Smooth muscle cell (in vitro differentiated cells): ENCODE measurements at regions not wholly inside any gene's neighbourhood (a gene's known extent, or its start where the extent isn't known, plus 50 kb on each side); places are given as distances from the start of the nearest gene placed in this dataset.

Experiments used
- DNase-seq: peaks from one replicate; lab custom pipeline; 2025; ENCODE audit not compliant: unreplicated experiment; lab: John Stamatoyannopoulos, UW
- H2AFZ ChIP-seq: fragments of 200-600 bp; sonication (generic); 2 replicates; pipeline ENCODE4 v1.6.0; 2016; ENCODE audit warnings: antibody characterized with exemption, low read depth, mild to moderate bottlenecking
- H3F3A ChIP-seq: fragments of 200-600 bp; sonication (generic); 2 replicates; pipeline ENCODE4 v1.6.0; 2017; ENCODE audit warnings: antibody characterized with exemption, low read depth
- H3K27ac ChIP-seq: fragments of 200-600 bp; sonication (generic); 2 replicates; pipeline ENCODE4 v1.5.1; 2016; ENCODE audit warnings: low read depth, mild to moderate bottlenecking
- H3K27me3 ChIP-seq: fragments of 200-600 bp; sonication (generic); 2 replicates; pipeline ENCODE4 v1.6.1; 2016; ENCODE audit warnings: low read depth, mild to moderate bottlenecking
- H3K36me3 ChIP-seq: fragments of 200-600 bp; sonication (generic); 2 replicates; pipeline ENCODE4 v1.5.1; 2016; ENCODE audit warnings: low read depth
- H3K4me1 ChIP-seq: fragments of 200-600 bp; sonication (generic); 2 replicates; pipeline ENCODE4 v1.5.1; 2016; ENCODE audit warnings: low read depth
- H3K4me2 ChIP-seq: fragments of 200-600 bp; sonication (generic); 2 replicates; pipeline ENCODE4 v1.6.0; 2016; ENCODE audit warnings: mild to moderate bottlenecking
- H3K4me3 ChIP-seq: fragments of 200-600 bp; sonication (generic); 2 replicates; pipeline ENCODE4 v1.5.1; 2016; ENCODE audit warnings: mild to moderate bottlenecking
- H3K79me2 ChIP-seq: fragments of 200-600 bp; sonication (generic); 2 replicates; pipeline ENCODE4 v1.6.0; 2016; ENCODE audit warnings: low read depth, mild to moderate bottlenecking
- H3K9ac ChIP-seq: fragments of 200-600 bp; sonication (generic); 2 replicates; pipeline ENCODE4 v1.6.0; 2016; ENCODE audit warnings: low read depth
- H3K9me3 ChIP-seq: fragments of 200-600 bp; sonication (generic); replicated peaks from 2 replicates; pipeline ENCODE4 v1.5.1; 2016; ENCODE audit warnings: low read depth
- H4K20me1 ChIP-seq: fragments of 200-600 bp; sonication (generic); 2 replicates; pipeline ENCODE4 v1.6.0; 2016; ENCODE audit warnings: low read depth
- CTCF ChIP-seq: fragments of 200-600 bp; sonication (generic); IDR thresholded peaks from 2 replicates; pipeline ENCODE4 v1.5.1; 2017; ENCODE audit warnings: borderline replicate concordance, mild to moderate bottlenecking, antibody characterized with exemption; ENCODE audit not compliant: insufficient read depth, poor library complexity, severe bottlenecking
- WGBS: methylation state at CpG from one replicate; pipeline ENCODE4 v1.1.7; 2016; ENCODE audit warnings: low lambda C conversion rate; 5-methylcytosine and 5-hydroxymethylcytosine counted together

- no peaks in the 10 kb centered on the region for H3K79me2 ChIP-seq
- H3K27ac ChIP-seq = no peak overlapping the region
- H4K20me1 ChIP-seq = no peaks in the 10 kb centered on the region
- no peak overlapping the region for H3K4me3 ChIP-seq
- H3K4me1 ChIP-seq = no peaks in the 10 kb centered on the region
- no peaks in the 10 kb centered on the region for H3F3A ChIP-seq
- no peaks in the 10 kb centered on the region for H3K27me3 ChIP-seq
- H2AFZ ChIP-seq = no peak overlapping the region
- no peak overlapping the region for H3K9ac ChIP-seq
- no peak overlapping the region for H3K4me2 ChIP-seq
- no peak for DNase-seq
- no peaks in the 10 kb centered on the region for H3K9me3 ChIP-seq
- WGBS = 80% methylated on average over 14 of the region's 14 CpGs
- H3K36me3 ChIP-seq = no peaks in the 10 kb centered on the region
- TF ChIP-seq CTCF = no peak
Measured at GRCh38 chr2:4090668-4091630, 387.6 kb downstream of the DCDC2C start.

GRCh38 chr2:4091869-4092268 lies 388.5 kb downstream of the DCDC2C start:
- no peak for DNase-seq
- Histone ChIP-seq H3K9me3 (no peaks in the 10 kb centered on the region), H3F3A (no peaks in the 10 kb centered on the region), H3K4me2 (no peak overlapping the region), H3K4me3 (no peak overlapping the region), H3K36me3 (no peaks in the 10 kb centered on the region), H4K20me1 (no peaks in the 10 kb centered on the region), H2AFZ (no peak overlapping the region), H3K27ac (no peak overlapping the region), H3K79me2 (no peaks in the 10 kb centered on the region), H3K27me3 (no peaks in the 10 kb centered on the region), H3K4me1 (no peaks in the 10 kb centered on the region), H3K9ac (no peak overlapping the region)
- TF ChIP-seq CTCF = no peak
- WGBS = 90% methylated on average over 3 of the region's 3 CpGs

GRCh38 chr2:4094743-4095142 lies 391.4 kb downstream of the DCDC2C start:
- Histone ChIP-seq H3F3A (no peaks in the 10 kb centered on the region), H3K27me3 (no peaks in the 10 kb centered on the region), H4K20me1 (no peaks in the 10 kb centered on the region), H3K9ac (no peak overlapping the region), H3K9me3 (no peaks in the 10 kb centered on the region), H2AFZ (no peak overlapping the region), H3K79me2 (no peaks in the 10 kb centered on the region), H3K27ac (no peak overlapping the region), H3K4me3 (no peak overlapping the region), H3K4me2 (no peak overlapping the region), H3K36me3 (no peaks in the 10 kb centered on the region), H3K4me1 (no peaks in the 10 kb centered on the region)
- 91% methylated on average over 8 of the region's 8 CpGs for WGBS
- no peak for DNase-seq
- TF ChIP-seq CTCF = no peak
